CD4-positive, alpha-beta T cell (primary cell): ENCODE measurements at regions not wholly inside any gene's neighbourhood (a gene's known extent, or its start where the extent isn't known, plus 50 kb on each side); places are given as distances from the start of the nearest gene placed in this dataset.

Experiments
- ATAC-seq: fragments of 200-7000 bp; cut with Tn5 transposase; one replicate; pipeline ENCODE4 v1.10.0; 2022; ENCODE audit warnings: mild to moderate bottlenecking; ENCODE audit not compliant: poor library complexity
- CTCF ChIA-PET: fragments of 350-600 bp; sonication (Branson Sonifier 250); formaldehyde crosslinking; loops from one replicate; lab custom pipeline; 2021; ENCODE audit warnings: antibody characterized with exemption, inconsistent platforms; lab: Charles Lee
- POLR2A ChIA-PET: fragments of 350-600 bp; sonication (Branson Sonifier 250); formaldehyde crosslinking; loops from one replicate; lab custom pipeline; 2021; ENCODE audit warnings: antibody characterized with exemption, inconsistent platforms; lab: Charles Lee
- DNase-seq, 14 experiments: peaks; one replicate each; pipeline ENCODE4 v3.0.0-alpha.2; 2013 to 2020; ENCODE audit warnings: mixed read lengths in 2 of 14
- H3K27ac ChIP-seq, 2 donors: one replicate each; pipeline versions ENCODE4 v1.5.1 to v1.7.0; 2013; ENCODE audit warnings: low read length in 2 of 2, low read depth in 1 of 2, mild to moderate bottlenecking in 1 of 2
- H3K27me3 ChIP-seq, 2 experiments: 1 replicate in 1 of 2; 2 replicates in 1 of 2; pipeline versions ENCODE4 v1.6.1 to v1.7.0; 2013; ENCODE audit warnings: low read length in 2 of 2, control low read depth in 1 of 2, mild to moderate bottlenecking in 1 of 2, moderate library complexity in 1 of 2; ENCODE audit not compliant: insufficient read depth in 2 of 2, control insufficient read depth in 1 of 2
- H3K36me3 ChIP-seq: one replicate; pipeline ENCODE4 v1.6.1; 2013; ENCODE audit warnings: low read length, control low read depth; ENCODE audit not compliant: insufficient read depth
- H3K4me1 ChIP-seq: one replicate; pipeline ENCODE4 v1.6.1; 2013; ENCODE audit warnings: low read length, control low read depth; ENCODE audit not compliant: insufficient read depth
- H3K4me3 ChIP-seq: one replicate; pipeline ENCODE4 v1.5.1; 2013; ENCODE audit warnings: mild to moderate bottlenecking, low read length, moderate library complexity
- H3K9me3 ChIP-seq, 2 experiments: 1 replicate in 1 of 2; 2 replicates in 1 of 2; pipeline versions ENCODE4 v1.6.1 to v1.7.0; 2013; ENCODE audit warnings: low read length in 2 of 2, mild to moderate bottlenecking in 2 of 2, control low read depth in 1 of 2, moderate library complexity in 1 of 2; ENCODE audit not compliant: control insufficient read depth in 1 of 2, insufficient read depth in 1 of 2
- H3K27ac Mint-ChIP-seq: one replicate; pipeline ENCODE4 v1.8.0; 2020; ENCODE audit warnings: mixed read lengths
- H3K27me3 Mint-ChIP-seq: one replicate; pipeline ENCODE4 v1.8.0; 2021; ENCODE audit warnings: mixed read lengths
- H3K36me3 Mint-ChIP-seq: one replicate; pipeline ENCODE4 v1.8.0; 2021; ENCODE audit warnings: low read depth, mixed read lengths
- H3K4me1 Mint-ChIP-seq: one replicate; pipeline ENCODE4 v1.8.0; 2021; ENCODE audit warnings: low read depth, mixed read lengths
- H3K4me3 Mint-ChIP-seq: one replicate; pipeline ENCODE4 v1.8.0; 2020; ENCODE audit warnings: mild to moderate bottlenecking, mixed read lengths
- H3K9me3 Mint-ChIP-seq: one replicate; pipeline ENCODE4 v1.8.0; 2020; ENCODE audit warnings: mixed read lengths
- CTCF ChIP-seq: fragments of 200-600 bp; IDR thresholded peaks from one replicate; pipeline ENCODE4 v1.8.0; 2022; ENCODE audit warnings: antibody characterized with exemption, mild to moderate bottlenecking
- intact Hi-C, 2 experiments: fragments of 100-400 bp; cut with DNase I in 1 of 2; cut with micrococcal nuclease in 1 of 2; formaldehyde crosslinking; loops; one replicate each; pipeline versions ENCODE4 v1.15.1 to v1.9.0; 2023 to 2025; cut with DNase I, micrococcal nuclease

- no peaks in the 10 kb centered on the region for H3K27me3 ChIP-seq
- Mint-ChIP-seq H3K27ac (no peak overlapping the region), H3K36me3 (no peaks in the 10 kb centered on the region), H3K4me3 (no peak overlapping the region), H3K27me3 (no peaks in the 10 kb centered on the region), H3K9me3 (no peaks in the 10 kb centered on the region), H3K4me1 (no peaks in the 10 kb centered on the region)
- no peak overlapping the region for H3K27ac ChIP-seq
- POLR2A ChIA-PET: no interaction called here
- H3K36me3 ChIP-seq: no peaks in the 10 kb centered on the region
- DNase-seq (no peak), ATAC-seq (no peak)
- TF ChIP-seq CTCF: no peak
- H3K9me3 ChIP-seq: peaks cover 0 to 9% of the 10 kb centered on the region in 2 experiments
- H3K4me1 ChIP-seq: no peaks in the 10 kb centered on the region
- H3K4me3 ChIP-seq: no peak overlapping the region
- intact Hi-C loops: no loop called here
- CTCF ChIA-PET: no interaction called here
Measured at GRCh38 chr1:56415720-56416119, 163.6 kb downstream of the PLPP3 start.

GRCh38 chr1:56415258-56415657 is 164.1 kb downstream of the PLPP3 start:
- DNase-seq (no peak), ATAC-seq (no peak)
- CTCF ChIA-PET: no interaction called here
- Histone ChIP-seq H3K27ac (no peak overlapping the region), H3K27me3 (no peaks in the 10 kb centered on the region), H3K9me3 (peaks cover 0 to 9% of the 10 kb centered on the region in 2 experiments), H3K4me3 (no peak overlapping the region), H3K4me1 (no peaks in the 10 kb centered on the region), H3K36me3 (no peaks in the 10 kb centered on the region)
- no peaks in the 10 kb centered on the region for H3K27me3 Mint-ChIP-seq
- POLR2A ChIA-PET: no interaction called here
- no peak overlapping the region for H3K4me3 Mint-ChIP-seq
- no peaks in the 10 kb centered on the region for H3K4me1 Mint-ChIP-seq
- no peaks in the 10 kb centered on the region for H3K36me3 Mint-ChIP-seq
- H3K9me3 Mint-ChIP-seq: no peaks in the 10 kb centered on the region
- intact Hi-C loops: no loop called here
- H3K27ac Mint-ChIP-seq: no peak overlapping the region
- no peak for TF ChIP-seq CTCF

- no peak for TF ChIP-seq CTCF
- no peaks in the 10 kb centered on the region for H3K4me1 ChIP-seq
- Mint-ChIP-seq H3K9me3 (no peaks in the 10 kb centered on the region), H3K27ac (no peak overlapping the region), H3K4me1 (no peaks in the 10 kb centered on the region), H3K27me3 (no peaks in the 10 kb centered on the region), H3K4me3 (no peak overlapping the region), H3K36me3 (no peaks in the 10 kb centered on the region)
- no peak overlapping the region for H3K4me3 ChIP-seq
- H3K27me3 ChIP-seq: no peaks in the 10 kb centered on the region
- DNase-seq (no peak), ATAC-seq (no peak)
- POLR2A ChIA-PET: no interaction called here
- peaks cover 0 to 9% of the 10 kb centered on the region in 2 experiments for H3K9me3 ChIP-seq
- no peaks in the 10 kb centered on the region for H3K36me3 ChIP-seq
- intact Hi-C loops: no loop called here
- CTCF ChIA-PET: no interaction called here
- no peak overlapping the region for H3K27ac ChIP-seq
Measured at GRCh38 chr1:56414728-56415224, 164.6 kb downstream of the PLPP3 start.
